Osteocyte (in vitro differentiated cells): ENCODE measurements at regions not wholly inside any gene's neighbourhood (a gene's known extent, or its start where the extent isn't known, plus 50 kb on each side); places are given as distances from the start of the nearest gene placed in this dataset.

Source experiments
- DNase-seq: peaks from one replicate; pipeline ENCODE4 v3.0.0; 2021; ENCODE audit warnings: mixed read lengths; ENCODE audit not compliant: unreplicated experiment; ENCODE audit errors: extremely low spot score
- H3K27ac Mint-ChIP-seq: one replicate; pipeline ENCODE4 v1.8.0; 2021; ENCODE audit warnings: mild to moderate bottlenecking, mixed read lengths; ENCODE audit not compliant: unreplicated experiment
- H3K27me3 Mint-ChIP-seq: one replicate; pipeline ENCODE4 v1.8.0; 2021; ENCODE audit warnings: mixed read lengths; ENCODE audit not compliant: unreplicated experiment
- H3K36me3 Mint-ChIP-seq: one replicate; pipeline ENCODE4 v1.8.0; 2021; ENCODE audit warnings: mixed read lengths; ENCODE audit not compliant: unreplicated experiment
- H3K4me1 Mint-ChIP-seq: one replicate; pipeline ENCODE4 v1.8.0; 2021; ENCODE audit warnings: mixed read lengths; ENCODE audit not compliant: unreplicated experiment
- H3K4me3 Mint-ChIP-seq: one replicate; pipeline ENCODE4 v1.8.0; 2021; ENCODE audit warnings: mild to moderate bottlenecking, moderate library complexity, mixed read lengths; ENCODE audit not compliant: unreplicated experiment
- H3K9me3 Mint-ChIP-seq: one replicate; pipeline ENCODE4 v1.8.0; 2021; ENCODE audit warnings: mixed read lengths; ENCODE audit not compliant: unreplicated experiment
- TF ChIP-seq, protein P1 (sequence below): fragments of 200-600 bp; sonication (generic); IDR thresholded peaks from 2 replicates; pipeline ENCODE4 v1.5.0; 2021; ENCODE audit warnings: antibody characterized with exemption, mild to moderate bottlenecking, moderate library complexity

- Mint-ChIP-seq H3K9me3 (no peaks in the 10 kb centered on the region), H3K4me3 (no peak overlapping the region), H3K27me3 (peaks cover 3% of the 10 kb centered on the region), H3K36me3 (no peaks in the 10 kb centered on the region), H3K27ac (no peak overlapping the region), H3K4me1 (peaks cover 6% of the 10 kb centered on the region)
- DNase-seq = no peak
- TF ChIP-seq, protein P1, sequence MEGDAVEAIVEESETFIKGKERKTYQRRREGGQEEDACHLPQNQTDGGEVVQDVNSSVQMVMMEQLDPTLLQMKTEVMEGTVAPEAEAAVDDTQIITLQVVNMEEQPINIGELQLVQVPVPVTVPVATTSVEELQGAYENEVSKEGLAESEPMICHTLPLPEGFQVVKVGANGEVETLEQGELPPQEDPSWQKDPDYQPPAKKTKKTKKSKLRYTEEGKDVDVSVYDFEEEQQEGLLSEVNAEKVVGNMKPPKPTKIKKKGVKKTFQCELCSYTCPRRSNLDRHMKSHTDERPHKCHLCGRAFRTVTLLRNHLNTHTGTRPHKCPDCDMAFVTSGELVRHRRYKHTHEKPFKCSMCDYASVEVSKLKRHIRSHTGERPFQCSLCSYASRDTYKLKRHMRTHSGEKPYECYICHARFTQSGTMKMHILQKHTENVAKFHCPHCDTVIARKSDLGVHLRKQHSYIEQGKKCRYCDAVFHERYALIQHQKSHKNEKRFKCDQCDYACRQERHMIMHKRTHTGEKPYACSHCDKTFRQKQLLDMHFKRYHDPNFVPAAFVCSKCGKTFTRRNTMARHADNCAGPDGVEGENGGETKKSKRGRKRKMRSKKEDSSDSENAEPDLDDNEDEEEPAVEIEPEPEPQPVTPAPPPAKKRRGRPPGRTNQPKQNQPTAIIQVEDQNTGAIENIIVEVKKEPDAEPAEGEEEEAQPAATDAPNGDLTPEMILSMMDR = no peak
These were observed 765.3 kb downstream of the TBL1XR1 start for GRCh38 chr3:176431991-176432390.

GRCh38 chr3:176431038-176431418 is 766.3 kb downstream of the TBL1XR1 start:
- Mint-ChIP-seq H3K9me3 (no peaks in the 10 kb centered on the region), H3K36me3 (no peaks in the 10 kb centered on the region), H3K4me1 (peaks cover 12% of the 10 kb centered on the region), H3K27ac (no peak overlapping the region), H3K4me3 (no peak overlapping the region), H3K27me3 (peaks cover 3% of the 10 kb centered on the region)
- DNase-seq = no peak
- TF ChIP-seq, protein P1 = no peak

DNA sequence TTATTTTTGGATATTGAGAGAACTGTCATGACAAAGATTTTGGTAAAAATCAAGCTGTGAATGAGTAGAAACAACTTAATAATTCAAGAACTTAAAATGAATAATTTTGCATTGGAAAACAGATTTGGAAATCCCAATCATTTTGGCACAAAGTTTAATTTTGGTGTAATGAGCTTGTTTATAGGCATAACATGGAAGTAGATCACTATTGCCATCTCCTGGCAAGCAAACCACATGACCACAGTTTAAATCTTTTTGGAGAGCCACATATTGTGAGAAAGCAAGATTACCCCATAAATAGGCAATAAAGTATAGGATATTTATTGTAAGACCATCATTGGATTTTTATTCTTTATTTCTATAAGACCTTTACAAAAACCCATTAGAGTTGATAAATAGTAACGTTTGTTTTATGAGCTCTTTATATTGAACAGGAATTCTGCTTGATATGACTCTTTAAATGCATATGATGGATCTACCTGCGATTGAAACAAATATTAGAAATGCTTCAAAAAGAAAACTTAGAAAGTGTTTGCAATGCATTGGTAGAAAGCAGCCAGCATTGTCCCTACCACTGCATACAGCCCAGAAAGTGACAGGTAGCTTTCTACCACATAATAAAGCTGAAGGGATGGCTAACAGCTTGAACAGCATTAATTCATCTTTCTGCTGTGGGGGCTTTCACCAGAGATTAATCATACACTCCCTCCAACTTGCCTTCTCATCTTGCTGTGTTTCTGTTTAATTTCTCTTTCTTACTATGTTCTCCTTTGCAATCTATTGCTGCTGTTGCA is 766.8 kb downstream of the TBL1XR1 start:
- Mint-ChIP-seq H3K4me1 (peaks cover 12% of the 10 kb centered on the region), H3K27ac (no peak overlapping the region), H3K36me3 (no peaks in the 10 kb centered on the region), H3K27me3 (peaks cover 3% of the 10 kb centered on the region), H3K9me3 (no peaks in the 10 kb centered on the region), H3K4me3 (no peak overlapping the region)
- no peak for DNase-seq
- TF ChIP-seq, protein P1 = peak; percentile 78

- Mint-ChIP-seq H3K27ac (no peak overlapping the region), H3K36me3 (no peaks in the 10 kb centered on the region), H3K4me1 (peaks cover 12% of the 10 kb centered on the region), H3K4me3 (no peak overlapping the region), H3K9me3 (no peaks in the 10 kb centered on the region), H3K27me3 (peaks cover 3% of the 10 kb centered on the region)
- DNase-seq = no peak
- TF ChIP-seq, protein P1 = no peak
These were observed 768.7 kb downstream of the TBL1XR1 start for GRCh38 chr3:176428552-176428951.

DNA sequence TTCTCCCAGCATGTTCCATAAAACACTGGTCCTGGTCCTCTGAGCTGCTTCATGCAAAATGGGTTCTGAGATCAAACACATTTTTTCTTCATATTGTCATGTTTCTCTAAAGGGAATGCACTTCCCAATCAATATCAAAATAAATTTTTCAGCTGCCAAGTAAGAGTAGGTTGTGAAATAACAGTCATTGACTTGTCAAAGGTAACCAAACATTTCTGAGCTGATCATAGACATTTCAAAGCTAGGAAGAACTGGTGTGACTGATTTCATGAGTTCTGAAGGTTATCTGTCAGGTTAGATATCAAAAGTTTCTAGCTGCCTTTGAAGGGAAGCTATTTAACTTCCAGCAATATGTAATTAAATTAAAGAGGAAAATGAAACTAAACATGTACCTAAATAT is 770.9 kb downstream of the TBL1XR1 start:
- Mint-ChIP-seq H3K36me3 (no peaks in the 10 kb centered on the region), H3K9me3 (no peaks in the 10 kb centered on the region), H3K27ac (no peak overlapping the region), H3K27me3 (no peaks in the 10 kb centered on the region), H3K4me3 (no peak overlapping the region), H3K4me1 (peaks cover 19% of the 10 kb centered on the region)
- DNase-seq = no peak
- TF ChIP-seq, protein P1 = no peak
